ENCODE measurements at regions not wholly inside any gene's neighbourhood (a gene's known extent, or its start where the extent isn't known, plus 50 kb on each side); places are given as distances from the start of the nearest gene placed in this dataset.

DNA sequence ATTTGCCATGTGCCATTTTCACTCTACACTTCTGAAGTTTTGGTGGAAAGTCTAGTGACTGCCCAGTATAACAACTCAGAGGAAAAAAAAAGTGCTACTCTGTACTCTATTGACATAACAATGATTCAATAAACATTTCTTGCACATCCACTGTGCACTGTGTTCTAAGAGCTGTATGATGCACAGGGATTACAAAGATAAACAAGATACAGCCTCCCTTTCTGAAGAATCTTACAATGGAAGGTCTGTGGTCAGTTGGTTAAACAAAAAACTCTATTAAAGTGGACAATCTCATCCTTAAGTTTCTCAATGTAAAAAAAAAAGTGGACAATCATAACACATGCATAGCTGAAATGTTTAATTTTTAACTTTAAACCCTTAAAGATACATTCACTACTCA is 105.7 kb upstream of the RASSF8 start:
- Histone ChIP-seq H3K4me3 (no peak overlapping the region), H3K9me3 (no peaks in the 10 kb centered on the region), H3K27ac (no peak overlapping the region), H3K4me1 (no peaks in the 10 kb centered on the region), H3K27me3 (peaks cover 0 to 2% (median 0%) of the 10 kb centered on the region in 3 donors), H3K36me3 (no peaks in the 10 kb centered on the region)
- DNase-seq (no peak), ATAC-seq (no peak)
- no peak for TF ChIP-seq POLR2A (IDR thresholded peaks at IDR 0.05)
- TF ChIP-seq, protein P1, sequence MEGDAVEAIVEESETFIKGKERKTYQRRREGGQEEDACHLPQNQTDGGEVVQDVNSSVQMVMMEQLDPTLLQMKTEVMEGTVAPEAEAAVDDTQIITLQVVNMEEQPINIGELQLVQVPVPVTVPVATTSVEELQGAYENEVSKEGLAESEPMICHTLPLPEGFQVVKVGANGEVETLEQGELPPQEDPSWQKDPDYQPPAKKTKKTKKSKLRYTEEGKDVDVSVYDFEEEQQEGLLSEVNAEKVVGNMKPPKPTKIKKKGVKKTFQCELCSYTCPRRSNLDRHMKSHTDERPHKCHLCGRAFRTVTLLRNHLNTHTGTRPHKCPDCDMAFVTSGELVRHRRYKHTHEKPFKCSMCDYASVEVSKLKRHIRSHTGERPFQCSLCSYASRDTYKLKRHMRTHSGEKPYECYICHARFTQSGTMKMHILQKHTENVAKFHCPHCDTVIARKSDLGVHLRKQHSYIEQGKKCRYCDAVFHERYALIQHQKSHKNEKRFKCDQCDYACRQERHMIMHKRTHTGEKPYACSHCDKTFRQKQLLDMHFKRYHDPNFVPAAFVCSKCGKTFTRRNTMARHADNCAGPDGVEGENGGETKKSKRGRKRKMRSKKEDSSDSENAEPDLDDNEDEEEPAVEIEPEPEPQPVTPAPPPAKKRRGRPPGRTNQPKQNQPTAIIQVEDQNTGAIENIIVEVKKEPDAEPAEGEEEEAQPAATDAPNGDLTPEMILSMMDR (IDR thresholded peaks at IDR 0.05 in 4 of 5, conservative IDR thresholded peaks at IDR 0.05 in 1 of 5): no peak
- intact Hi-C loops (cut with DNase I; ENCODE audit: low total_unique reads) (no loop called here), in situ Hi-C loops (cut with MboI; ENCODE audit: low sequenced_read_pairs in 4 of 4) (no loop called here)

DNA sequence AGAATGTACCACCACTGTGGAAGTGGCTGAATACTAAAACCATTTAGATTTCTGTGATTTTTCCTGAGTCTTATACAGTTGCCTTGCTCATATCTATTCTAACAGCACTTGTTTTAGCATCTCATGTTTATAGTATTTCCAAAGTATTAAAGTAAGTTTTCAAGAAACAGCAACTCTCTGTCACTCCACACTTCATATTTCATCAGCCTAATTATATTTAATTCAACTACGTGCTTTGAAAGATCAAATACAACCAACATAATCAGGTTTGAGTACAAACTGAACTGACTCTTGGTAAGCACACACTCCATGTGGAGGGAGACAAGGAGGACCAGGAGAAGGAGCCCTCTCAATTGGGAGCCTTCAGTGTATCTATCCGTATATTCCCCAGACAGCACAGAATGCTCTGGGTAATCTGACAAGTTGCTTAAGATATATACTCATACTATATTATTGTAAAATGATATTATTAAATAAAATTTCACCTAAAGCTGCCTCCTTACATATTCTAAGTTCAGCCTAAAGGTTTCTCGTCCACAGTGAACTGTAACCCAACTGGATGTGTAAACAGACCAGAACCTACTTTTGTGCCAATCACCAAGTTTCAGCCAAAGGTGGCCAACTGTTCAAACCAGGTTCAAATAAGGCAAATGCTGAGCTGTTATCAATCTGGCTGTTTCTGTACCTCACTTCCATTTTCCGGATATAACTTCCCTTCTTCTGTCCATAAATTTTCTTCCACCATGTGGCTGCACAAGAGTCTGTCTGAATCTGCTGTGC is 105.0 kb upstream of the RASSF8 start:
- DNase-seq: no peak
- Histone ChIP-seq H3K27ac (no peak overlapping the region), H3K27me3 (peaks cover 0 to 2% (median 0%) of the 10 kb centered on the region in 3 donors), H3K36me3 (no peaks in the 10 kb centered on the region), H3K4me3 (no peak overlapping the region), H3K4me1 (no peaks in the 10 kb centered on the region), H3K9me3 (no peaks in the 10 kb centered on the region)
- intact Hi-C loops (cut with DNase I; ENCODE audit: low total_unique reads): no loop called here
- TF ChIP-seq POLR2A (IDR thresholded peaks at IDR 0.05): no peak
- TF ChIP-seq, protein P1 (IDR thresholded peaks at IDR 0.05 in 4 of 5, conservative IDR thresholded peaks at IDR 0.05 in 1 of 5): no peak
- in situ Hi-C loops (cut with MboI; ENCODE audit: low sequenced_read_pairs in 4 of 4): no loop called here
- no peak for ATAC-seq

DNA sequence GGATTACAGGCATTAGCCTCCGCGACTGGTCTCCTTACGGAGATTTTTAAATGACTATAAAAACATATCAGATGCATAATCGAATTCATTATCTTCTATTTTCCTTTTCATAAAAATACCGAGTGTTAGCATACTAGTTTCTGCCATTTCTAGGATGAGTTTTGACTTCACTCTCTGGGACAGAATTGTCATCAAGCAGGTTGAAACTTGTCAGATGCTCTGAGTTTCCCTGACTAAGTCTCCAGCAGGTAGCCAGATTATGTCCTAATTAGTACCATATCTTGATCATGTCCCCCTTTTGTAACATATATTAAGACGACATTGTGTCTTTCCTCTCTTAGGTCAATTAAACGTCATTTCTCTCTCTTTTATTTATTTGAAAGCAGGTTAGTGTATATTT is 103.5 kb upstream of the RASSF8 start:
- H3K4me1 ChIP-seq: no peaks in the 10 kb centered on the region
- intact Hi-C loops (cut with DNase I; ENCODE audit: low total_unique reads) (no loop called here), in situ Hi-C loops (cut with MboI; ENCODE audit: low sequenced_read_pairs in 4 of 4) (no loop called here)
- no peaks in the 10 kb centered on the region for H3K36me3 ChIP-seq
- ATAC-seq: no peak
- no peak overlapping the region for H3K27ac ChIP-seq
- H3K4me3 ChIP-seq: no peak overlapping the region
- no peak for DNase-seq
- peaks cover 0 to 2% (median 0%) of the 10 kb centered on the region in 3 donors for H3K27me3 ChIP-seq
- TF ChIP-seq POLR2A (IDR thresholded peaks at IDR 0.05): no peak
- TF ChIP-seq, protein P1 (IDR thresholded peaks at IDR 0.05 in 4 of 5, conservative IDR thresholded peaks at IDR 0.05 in 1 of 5): no peak
- H3K9me3 ChIP-seq: no peaks in the 10 kb centered on the region

DNA sequence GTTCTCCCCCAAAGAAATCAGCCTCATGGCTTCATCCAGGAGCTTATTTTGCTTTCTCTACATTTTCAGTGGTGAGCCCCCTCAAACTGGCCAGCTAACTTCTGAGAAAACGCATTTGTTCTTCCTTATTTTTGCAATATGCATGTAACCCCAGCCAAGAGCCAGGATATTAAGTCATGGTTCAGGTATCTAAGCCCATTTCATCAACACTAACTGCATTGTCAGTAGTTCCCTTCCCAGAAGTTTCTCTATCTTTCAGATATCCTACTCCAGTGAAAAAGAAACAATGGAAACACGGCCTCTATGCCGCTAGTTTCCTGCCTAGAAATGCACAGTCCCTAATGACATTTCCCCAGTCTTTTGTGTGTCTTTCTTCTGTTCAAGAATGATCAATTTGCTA is 102.8 kb upstream of the RASSF8 start:
- no peak for DNase-seq
- in situ Hi-C loops (cut with MboI; ENCODE audit: low sequenced_read_pairs in 4 of 4) (no loop called here), intact Hi-C loops (cut with DNase I; ENCODE audit: low total_unique reads) (no loop called here)
- H3K27ac ChIP-seq: no peak overlapping the region
- no peak for ATAC-seq
- TF ChIP-seq, protein P1 (IDR thresholded peaks at IDR 0.05 in 4 of 5, conservative IDR thresholded peaks at IDR 0.05 in 1 of 5): no peak
- TF ChIP-seq POLR2A (IDR thresholded peaks at IDR 0.05): no peak
- H3K4me1 ChIP-seq: no peaks in the 10 kb centered on the region
- H3K36me3 ChIP-seq: no peaks in the 10 kb centered on the region
- no peak overlapping the region for H3K4me3 ChIP-seq
- peaks cover 0 to 2% (median 0%) of the 10 kb centered on the region in 3 donors for H3K27me3 ChIP-seq
- no peaks in the 10 kb centered on the region for H3K9me3 ChIP-seq

Measured in gastrocnemius medialis (tissue), 4 donors.